Sigmoid colon (tissue), 4 donors: ENCODE measurements at regions not wholly inside any gene's neighbourhood (a gene's known extent, or its start where the extent isn't known, plus 50 kb on each side); places are given as distances from the start of the nearest gene placed in this dataset.

ENCODE experiments used
- EP300 ChIP-seq, 4 donors: sonication (generic); formaldehyde crosslinking; IDR thresholded peaks; one replicate each; pipeline ENCODE4 v1.6.1; 2017; ENCODE audit warnings: antibody characterized with exemption in 4 of 4
- POLR2A ChIP-seq, 2 donors: fragments of 450-650 bp; IDR thresholded peaks; one replicate each; pipeline ENCODE4 v1.6.1; 2016; ENCODE audit warnings: antibody characterized with exemption in 2 of 2, mild to moderate bottlenecking in 2 of 2, moderate library complexity in 2 of 2
- POLR2AphosphoS5 ChIP-seq, 4 donors: sonication (generic); formaldehyde crosslinking; IDR thresholded peaks; one replicate each; pipeline ENCODE4 v1.6.1; 2017; ENCODE audit warnings: antibody characterized with exemption in 4 of 4
- TF ChIP-seq, protein P1 (sequence below), 4 experiments: fragments of 450-650 bp in 3 of 4; fragments of 200-600 bp in 1 of 4; IDR thresholded peaks; one replicate each; pipeline ENCODE4 v1.5.1; 2016 to 2019; ENCODE audit warnings: antibody characterized with exemption in 4 of 4, mild to moderate bottlenecking in 3 of 4, moderate library complexity in 2 of 4

DNA sequence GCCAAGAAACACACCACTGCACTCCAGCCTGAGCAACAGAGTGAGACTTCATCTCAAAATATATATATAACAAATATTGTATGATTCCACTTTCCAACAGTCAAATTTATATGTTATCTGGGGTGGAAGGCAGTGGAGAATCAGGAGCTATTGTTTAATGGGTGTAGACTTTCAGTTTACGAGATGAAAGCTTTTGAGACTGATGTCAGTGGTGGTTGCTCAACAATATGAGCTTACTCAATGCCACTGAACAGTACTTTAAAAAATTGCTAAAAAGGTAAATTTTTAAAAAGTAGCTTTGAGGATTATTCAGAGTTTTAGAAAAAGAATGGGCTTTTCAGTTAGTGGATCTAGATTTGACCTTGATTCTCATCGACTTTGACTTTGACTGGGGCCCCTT, 105.9 kb upstream of the ST6GAL2 start:
- TF ChIP-seq POLR2A (IDR thresholded peaks at IDR 0.05) (no peak), EP300 (IDR thresholded peaks at IDR 0.05) (no peak), POLR2AphosphoS5 (IDR thresholded peaks at IDR 0.05) (no peak)
- TF ChIP-seq, protein P1, sequence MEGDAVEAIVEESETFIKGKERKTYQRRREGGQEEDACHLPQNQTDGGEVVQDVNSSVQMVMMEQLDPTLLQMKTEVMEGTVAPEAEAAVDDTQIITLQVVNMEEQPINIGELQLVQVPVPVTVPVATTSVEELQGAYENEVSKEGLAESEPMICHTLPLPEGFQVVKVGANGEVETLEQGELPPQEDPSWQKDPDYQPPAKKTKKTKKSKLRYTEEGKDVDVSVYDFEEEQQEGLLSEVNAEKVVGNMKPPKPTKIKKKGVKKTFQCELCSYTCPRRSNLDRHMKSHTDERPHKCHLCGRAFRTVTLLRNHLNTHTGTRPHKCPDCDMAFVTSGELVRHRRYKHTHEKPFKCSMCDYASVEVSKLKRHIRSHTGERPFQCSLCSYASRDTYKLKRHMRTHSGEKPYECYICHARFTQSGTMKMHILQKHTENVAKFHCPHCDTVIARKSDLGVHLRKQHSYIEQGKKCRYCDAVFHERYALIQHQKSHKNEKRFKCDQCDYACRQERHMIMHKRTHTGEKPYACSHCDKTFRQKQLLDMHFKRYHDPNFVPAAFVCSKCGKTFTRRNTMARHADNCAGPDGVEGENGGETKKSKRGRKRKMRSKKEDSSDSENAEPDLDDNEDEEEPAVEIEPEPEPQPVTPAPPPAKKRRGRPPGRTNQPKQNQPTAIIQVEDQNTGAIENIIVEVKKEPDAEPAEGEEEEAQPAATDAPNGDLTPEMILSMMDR (IDR thresholded peaks at IDR 0.05) = no peak
